A673 (cell line): ENCODE measurements at regions not wholly inside any gene's neighbourhood (a gene's known extent, or its start where the extent isn't known, plus 50 kb on each side); places are given as distances from the start of the nearest gene placed in this dataset.

Experiments
- BruUV-seq: library from RNA; stranded (reverse); fragments of 400-500 nt; replicated peaks from 2 replicates; lab custom pipeline; 2021; lab: Mats Ljungman, UMichigan
- CTCF ChIA-PET: fragments of 300-600 bp; sonication (Branson Sonifier 250); formaldehyde crosslinking; loops from one replicate; lab custom pipeline; 2022; ENCODE audit warnings: antibody characterized with exemption; lab: Charles Lee
- POLR2A ChIA-PET: fragments of 300-600 bp; sonication (Branson Sonifier 250); formaldehyde crosslinking; loops from one replicate; lab custom pipeline; 2022; ENCODE audit warnings: antibody characterized with exemption; ENCODE audit not compliant: low non-redundant PET; lab: Charles Lee
- DNase-seq: peaks from one replicate; pipeline ENCODE4 v3.0.0-alpha.2; 2015; ENCODE audit warnings: low spot score
- H3K27ac ChIP-seq: fragments of 200-600 bp; sonication (generic); 2 replicates; pipeline ENCODE4 v1.5.1; 2016; ENCODE audit warnings: mixed run types, low read depth, mild to moderate bottlenecking, mixed read lengths, antibody characterized with exemption, low read length; ENCODE audit not compliant: poor library complexity, severe bottlenecking
- H3K27me3 ChIP-seq: fragments of 200-600 bp; sonication (generic); replicated peaks from 2 replicates; pipeline ENCODE4 v1.6.1; 2017; ENCODE audit warnings: mixed run types, low read depth, mild to moderate bottlenecking, mixed read lengths, antibody characterized with exemption, low read length; ENCODE audit not compliant: insufficient read depth, poor library complexity
- H3K36me3 ChIP-seq: fragments of 200-600 bp; sonication (generic); 2 replicates; pipeline ENCODE4 v1.6.1; 2016; ENCODE audit warnings: mixed run types, mild to moderate bottlenecking, mixed read lengths, antibody characterized with exemption, low read length; ENCODE audit not compliant: insufficient read depth, poor library complexity, severe bottlenecking
- H3K4me1 ChIP-seq: fragments of 200-600 bp; sonication (generic); 2 replicates; pipeline ENCODE4 v1.6.1; 2017; ENCODE audit warnings: mixed run types, mild to moderate bottlenecking, mixed read lengths, antibody characterized with exemption, low read length; ENCODE audit not compliant: insufficient read depth, poor library complexity, severe bottlenecking
- H3K4me3 ChIP-seq: fragments of 200-600 bp; sonication (generic); 2 replicates; pipeline ENCODE4 v1.5.1; 2016; ENCODE audit warnings: low read depth, mixed run types, mild to moderate bottlenecking, mixed read lengths, low read length; ENCODE audit not compliant: poor library complexity, severe bottlenecking
- H3K9me3 ChIP-seq: fragments of 200-600 bp; sonication (generic); 2 replicates; pipeline ENCODE4 v1.6.1; 2016; ENCODE audit warnings: mixed run types, low read depth, mild to moderate bottlenecking, mixed read lengths, antibody characterized with exemption, low read length; ENCODE audit not compliant: poor library complexity, severe bottlenecking
- EZH2 ChIP-seq: fragments of 200-600 bp; sonication (generic); IDR thresholded peaks from 2 replicates; pipeline ENCODE4 v1.6.1; 2017; ENCODE audit warnings: borderline replicate concordance, low read depth, mild to moderate bottlenecking, mixed read lengths, antibody characterized with exemption, low read length; ENCODE audit not compliant: poor library complexity, severe bottlenecking
- intact Hi-C: fragments of 100-400 bp; cut with micrococcal nuclease; formaldehyde crosslinking; loops from one replicate; pipeline ENCODE4 v1.10.0; 2022; ENCODE audit not compliant: unreplicated experiment
- TF ChIP-seq, protein P1 (sequence below): fragments of 300-800, 200-600 bp; sonication (generic); conservative IDR thresholded peaks from 2 replicates; pipeline ENCODE4 v1.5.1; 2017; ENCODE audit warnings: low read depth, mild to moderate bottlenecking, antibody characterized with exemption, low read length, moderate library complexity, mixed read lengths

DNA sequence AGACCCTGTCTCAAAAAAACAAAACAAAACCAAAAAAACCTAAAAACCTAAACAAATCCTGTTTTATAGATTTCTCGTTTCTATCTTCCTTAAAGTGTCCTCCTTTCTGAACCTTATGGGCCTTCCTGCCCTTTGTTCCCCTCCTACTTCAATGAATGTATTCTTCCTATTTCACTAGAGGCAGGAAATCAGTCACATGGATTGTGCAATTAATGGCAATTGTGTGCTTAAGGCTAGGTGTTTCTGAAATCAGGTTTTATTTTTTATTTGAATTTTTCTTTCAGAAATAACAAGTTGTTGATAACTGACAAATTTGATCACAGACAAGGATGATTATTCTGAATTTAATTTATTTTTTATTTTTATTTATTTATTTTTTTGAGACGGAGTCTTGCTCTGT, 220.6 kb upstream of the SEMA6A start:
- peak; percentile 3 for DNase-seq

DNA sequence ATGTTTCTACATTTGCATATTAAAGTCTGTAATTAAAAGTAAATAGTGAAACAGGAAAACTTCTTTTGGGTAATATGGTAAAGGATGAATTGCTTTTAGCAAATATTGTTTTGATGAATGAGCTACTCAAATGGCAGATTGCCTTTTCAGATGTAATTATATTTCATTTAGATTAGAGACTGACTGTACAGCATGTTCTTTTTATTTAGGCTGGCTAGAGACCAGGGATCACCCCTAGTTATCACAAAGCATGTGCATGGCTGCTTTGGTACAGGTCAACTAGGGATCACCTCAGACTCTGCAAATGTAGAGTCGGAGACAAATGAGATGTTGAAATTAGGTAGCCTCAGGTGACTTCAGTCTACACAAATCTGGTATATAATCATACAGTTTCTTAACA, 214.9 kb upstream of the SEMA6A start:
- Histone ChIP-seq H3K4me3 (no peak overlapping the region), H3K36me3 (no peaks in the 10 kb centered on the region), H3K9me3 (no peaks in the 10 kb centered on the region), H3K27ac (no peak overlapping the region), H3K27me3 (no peaks in the 10 kb centered on the region), H3K4me1 (no peaks in the 10 kb centered on the region)
- POLR2A ChIA-PET, result no interaction called here
- CTCF ChIA-PET, result no interaction called here
- no TSS peak for BruUV-seq
- TF ChIP-seq, protein P1, sequence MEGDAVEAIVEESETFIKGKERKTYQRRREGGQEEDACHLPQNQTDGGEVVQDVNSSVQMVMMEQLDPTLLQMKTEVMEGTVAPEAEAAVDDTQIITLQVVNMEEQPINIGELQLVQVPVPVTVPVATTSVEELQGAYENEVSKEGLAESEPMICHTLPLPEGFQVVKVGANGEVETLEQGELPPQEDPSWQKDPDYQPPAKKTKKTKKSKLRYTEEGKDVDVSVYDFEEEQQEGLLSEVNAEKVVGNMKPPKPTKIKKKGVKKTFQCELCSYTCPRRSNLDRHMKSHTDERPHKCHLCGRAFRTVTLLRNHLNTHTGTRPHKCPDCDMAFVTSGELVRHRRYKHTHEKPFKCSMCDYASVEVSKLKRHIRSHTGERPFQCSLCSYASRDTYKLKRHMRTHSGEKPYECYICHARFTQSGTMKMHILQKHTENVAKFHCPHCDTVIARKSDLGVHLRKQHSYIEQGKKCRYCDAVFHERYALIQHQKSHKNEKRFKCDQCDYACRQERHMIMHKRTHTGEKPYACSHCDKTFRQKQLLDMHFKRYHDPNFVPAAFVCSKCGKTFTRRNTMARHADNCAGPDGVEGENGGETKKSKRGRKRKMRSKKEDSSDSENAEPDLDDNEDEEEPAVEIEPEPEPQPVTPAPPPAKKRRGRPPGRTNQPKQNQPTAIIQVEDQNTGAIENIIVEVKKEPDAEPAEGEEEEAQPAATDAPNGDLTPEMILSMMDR, result no peak
- TF ChIP-seq EZH2, result no peak
- DNase-seq, result no peak
- intact Hi-C loops, result no loop called here

More for the DNA sequence above, 220.6 kb upstream of the SEMA6A start:
- BruUV-seq, result no TSS peak
- H3K27ac ChIP-seq, result no peak overlapping the region
- no peaks in the 10 kb centered on the region for H3K36me3 ChIP-seq
- no peaks in the 10 kb centered on the region for H3K9me3 ChIP-seq
- H3K27me3 ChIP-seq, result no peaks in the 10 kb centered on the region
- intact Hi-C loops, result no loop called here
- POLR2A ChIA-PET, result no interaction called here
- H3K4me1 ChIP-seq, result no peaks in the 10 kb centered on the region
- no peak for TF ChIP-seq EZH2
- TF ChIP-seq, protein P1, result no peak
- CTCF ChIA-PET, result no interaction called here
- no peak overlapping the region for H3K4me3 ChIP-seq

DNA sequence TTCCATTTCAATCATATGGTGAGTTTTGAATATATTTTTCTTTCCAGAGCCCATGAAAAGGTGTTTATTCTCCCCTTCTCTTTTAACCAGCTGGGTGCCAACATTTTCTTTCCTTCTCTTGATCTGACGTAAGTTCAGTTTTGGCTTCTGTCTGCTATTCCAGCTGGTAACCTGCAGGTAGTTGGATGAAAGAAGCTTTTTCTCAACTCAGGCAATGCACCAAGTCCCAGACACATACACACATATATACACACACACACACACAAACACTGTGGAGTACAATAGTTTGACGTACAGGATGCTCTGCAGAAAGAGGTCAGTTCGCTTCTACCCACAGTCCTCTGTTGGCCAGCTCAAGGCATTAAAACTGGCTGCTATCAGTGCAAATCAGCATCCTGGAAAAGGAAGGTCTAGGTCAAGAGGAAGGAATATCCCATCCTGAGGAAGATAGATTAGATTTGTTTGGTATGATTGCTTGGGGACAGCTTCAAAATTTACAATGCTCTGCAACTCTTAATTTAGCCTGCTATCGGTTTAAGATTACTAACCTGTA, 214.3 kb upstream of the SEMA6A start:
- no peaks in the 10 kb centered on the region for H3K27me3 ChIP-seq
- no peak for TF ChIP-seq EZH2
- TF ChIP-seq, protein P1, result no peak
- no peaks in the 10 kb centered on the region for H3K4me1 ChIP-seq
- no peak overlapping the region for H3K4me3 ChIP-seq
- no peaks in the 10 kb centered on the region for H3K36me3 ChIP-seq
- no peak overlapping the region for H3K27ac ChIP-seq
- intact Hi-C loops, result no loop called here
- ChIA-PET CTCF (no interaction called here), POLR2A (no interaction called here)
- DNase-seq, result no peak
- no peaks in the 10 kb centered on the region for H3K9me3 ChIP-seq
- BruUV-seq, result no TSS peak
